GM18507 (cell line): ENCODE measurements at regions not wholly inside any gene's neighbourhood (a gene's known extent, or its start where the extent isn't known, plus 50 kb on each side); places are given as distances from the start of the nearest gene placed in this dataset.

Experiments used
- DNase-seq: peaks from one replicate; pipeline ENCODE4 v3.0.0; 2011; ENCODE audit warnings: low read depth; ENCODE audit not compliant: insufficient read length; ENCODE audit errors: extremely low spot score
- FAIRE-seq: peaks from 2 replicates; lab custom pipeline; 2011; peaks lifted over from hg19 to GRCh38; lab: Jason Lieb, UNC

GRCh38 chr12:77384941-77385340 lies 319.6 kb upstream of the E2F7 start:
- DNase-seq (no peak), FAIRE-seq (no peak)

GRCh38 chr12:77382096-77382742 lies 316.9 kb upstream of the E2F7 start:
- DNase-seq, result no peak
- no peak for FAIRE-seq

- FAIRE-seq (no peak), DNase-seq (no peak)
Observed at GRCh38 chr12:77377622-77378021, 312.3 kb upstream of the E2F7 start.

GRCh38 chr12:77377116-77377515 lies 311.7 kb upstream of the E2F7 start:
- no peak for DNase-seq
- FAIRE-seq, result no peak

- FAIRE-seq (no peak), DNase-seq (no peak)
Observed at GRCh38 chr12:77374673-77375072, 309.3 kb upstream of the E2F7 start.

GRCh38 chr12:77372494-77372893 lies 307.1 kb upstream of the E2F7 start:
- FAIRE-seq (no peak), DNase-seq (no peak)

GRCh38 chr12:77372026-77372425 lies 306.7 kb upstream of the E2F7 start:
- FAIRE-seq (no peak), DNase-seq (no peak)

- DNase-seq, result no peak
- no peak for FAIRE-seq
Observed at GRCh38 chr12:77368379-77368778, 303.0 kb upstream of the E2F7 start.

GRCh38 chr12:77366616-77367015 lies 301.2 kb upstream of the E2F7 start:
- FAIRE-seq (no peak), DNase-seq (no peak)

GRCh38 chr12:77364400-77364799 lies 299.0 kb upstream of the E2F7 start:
- no peak for DNase-seq
- no peak for FAIRE-seq

GRCh38 chr12:77362509-77363210 lies 297.3 kb upstream of the E2F7 start:
- FAIRE-seq (no peak), DNase-seq (no peak)

GRCh38 chr12:77357655-77358054 lies 292.3 kb upstream of the E2F7 start:
- DNase-seq (no peak), FAIRE-seq (no peak)

GRCh38 chr12:77354766-77355362 lies 289.5 kb upstream of the E2F7 start:
- FAIRE-seq (no peak), DNase-seq (no peak)

GRCh38 chr12:77352946-77353345 lies 287.6 kb upstream of the E2F7 start:
- no peak for DNase-seq

GRCh38 chr12:77351860-77352259 lies 286.5 kb upstream of the E2F7 start:
- FAIRE-seq (no peak), DNase-seq (no peak)

More at GRCh38 chr12:77352946-77353345, 287.6 kb upstream of the E2F7 start:
- FAIRE-seq, result no peak

GRCh38 chr12:77349689-77350370 lies 284.5 kb upstream of the E2F7 start:
- FAIRE-seq (no peak), DNase-seq (no peak)

- DNase-seq, result no peak
- no peak for FAIRE-seq
Observed at GRCh38 chr12:77347017-77347416, 281.6 kb upstream of the E2F7 start.

- no peak for DNase-seq
- no peak for FAIRE-seq
Observed at GRCh38 chr12:77345336-77345735, 280.0 kb upstream of the E2F7 start.

- FAIRE-seq (no peak), DNase-seq (no peak)
Observed at GRCh38 chr12:77344651-77345050, 279.3 kb upstream of the E2F7 start.

GRCh38 chr12:77343291-77343690 lies 277.9 kb upstream of the E2F7 start:
- FAIRE-seq, result no peak

More at GRCh38 chr12:77343291-77343690, 277.9 kb upstream of the E2F7 start:
- no peak for DNase-seq
